ENCODE measurements at regions not wholly inside any gene's neighbourhood (a gene's known extent, or its start where the extent isn't known, plus 50 kb on each side); places are given as distances from the start of the nearest gene placed in this dataset.

DNA sequence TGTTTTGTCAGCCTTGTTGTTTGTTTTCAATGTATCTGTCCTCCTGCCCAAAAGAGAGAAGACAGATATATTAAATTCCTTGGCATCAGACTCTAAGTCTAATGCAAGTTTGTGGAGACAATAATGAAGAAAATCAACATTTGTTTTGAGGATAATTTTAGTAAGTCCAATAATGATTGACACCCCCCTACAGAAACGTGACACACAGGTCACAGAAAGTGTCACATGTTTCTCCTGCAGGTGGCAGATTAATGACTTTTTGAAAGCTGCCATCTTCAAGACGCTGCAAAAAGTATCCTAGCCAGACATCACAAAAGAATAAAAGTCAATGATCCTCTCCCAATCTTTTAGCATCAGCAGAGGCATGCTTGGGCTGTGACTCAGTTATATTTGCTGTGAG lies 378.8 kb upstream of the TMPO start:
- Histone ChIP-seq H3K9me3 (ENCODE audit: insufficient read depth, low read length) (no peaks in the 10 kb centered on the region), H4K20me1 (ENCODE audit: low read depth, low read length) (no peaks in the 10 kb centered on the region), H3K4me3 (ENCODE audit: insufficient read depth, low read length, poor library complexity, severe bottlenecking) (no peak overlapping the region), H3F3A (ENCODE audit: insufficient read depth) (no peaks in the 10 kb centered on the region), H3K9me2 (replicated peaks; ENCODE audit: insufficient read depth, low read length) (no peaks in the 10 kb centered on the region), H3K27ac (ENCODE audit: low read depth, low read length) (no peak overlapping the region), H2AFZ (ENCODE audit: low read depth, low read length, severe bottlenecking) (no peak overlapping the region), H3K79me2 (ENCODE audit: insufficient read depth, low read length) (no peaks in the 10 kb centered on the region), H3K36me3 (ENCODE audit: low read length) (no peaks in the 10 kb centered on the region), H3K9ac (ENCODE audit: low read length) (no peak overlapping the region), H3K27me3 (ENCODE audit: low read length) (no peaks in the 10 kb centered on the region), H3K4me2 (ENCODE audit: low read depth, low read length, poor library complexity, severe bottlenecking) (no peak overlapping the region)
- TF ChIP-seq EZH2phosphoT487 (conservative IDR thresholded peaks at IDR 0.05; ENCODE audit: low read length): no peak
- TF ChIP-seq, protein P1, sequence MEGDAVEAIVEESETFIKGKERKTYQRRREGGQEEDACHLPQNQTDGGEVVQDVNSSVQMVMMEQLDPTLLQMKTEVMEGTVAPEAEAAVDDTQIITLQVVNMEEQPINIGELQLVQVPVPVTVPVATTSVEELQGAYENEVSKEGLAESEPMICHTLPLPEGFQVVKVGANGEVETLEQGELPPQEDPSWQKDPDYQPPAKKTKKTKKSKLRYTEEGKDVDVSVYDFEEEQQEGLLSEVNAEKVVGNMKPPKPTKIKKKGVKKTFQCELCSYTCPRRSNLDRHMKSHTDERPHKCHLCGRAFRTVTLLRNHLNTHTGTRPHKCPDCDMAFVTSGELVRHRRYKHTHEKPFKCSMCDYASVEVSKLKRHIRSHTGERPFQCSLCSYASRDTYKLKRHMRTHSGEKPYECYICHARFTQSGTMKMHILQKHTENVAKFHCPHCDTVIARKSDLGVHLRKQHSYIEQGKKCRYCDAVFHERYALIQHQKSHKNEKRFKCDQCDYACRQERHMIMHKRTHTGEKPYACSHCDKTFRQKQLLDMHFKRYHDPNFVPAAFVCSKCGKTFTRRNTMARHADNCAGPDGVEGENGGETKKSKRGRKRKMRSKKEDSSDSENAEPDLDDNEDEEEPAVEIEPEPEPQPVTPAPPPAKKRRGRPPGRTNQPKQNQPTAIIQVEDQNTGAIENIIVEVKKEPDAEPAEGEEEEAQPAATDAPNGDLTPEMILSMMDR (IDR thresholded peaks at IDR 0.05; ENCODE audit: insufficient read depth, low read length, poor library complexity, severe bottlenecking): no peak

DNA sequence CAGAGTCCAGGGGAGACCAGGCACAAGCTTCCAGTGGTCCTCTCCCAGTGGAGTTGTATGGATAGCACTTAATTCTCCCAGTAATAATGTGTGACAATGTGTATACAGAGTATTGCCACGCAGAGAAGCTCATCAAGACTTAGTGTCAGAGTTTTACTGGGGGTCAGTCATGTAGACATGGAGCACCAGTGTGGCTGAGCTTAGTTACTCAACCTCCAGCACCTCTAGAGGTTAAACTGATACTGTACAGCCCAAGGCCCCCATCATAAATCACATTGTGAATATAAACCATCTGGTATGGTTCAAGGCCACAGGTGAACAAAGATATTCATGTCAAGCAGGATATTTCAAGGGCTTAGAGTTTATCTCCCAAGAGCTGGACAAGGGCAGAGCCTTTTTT lies 378.1 kb upstream of the TMPO start:
- H3F3A ChIP-seq (ENCODE audit: insufficient read depth): no peaks in the 10 kb centered on the region
- H3K36me3 ChIP-seq (ENCODE audit: low read length): no peaks in the 10 kb centered on the region
- no peaks in the 10 kb centered on the region for H3K9me3 ChIP-seq (ENCODE audit: insufficient read depth, low read length)
- no peaks in the 10 kb centered on the region for H3K79me2 ChIP-seq (ENCODE audit: insufficient read depth, low read length)
- no peaks in the 10 kb centered on the region for H3K9me2 ChIP-seq (replicated peaks; ENCODE audit: insufficient read depth, low read length)
- TF ChIP-seq, protein P1 (IDR thresholded peaks at IDR 0.05; ENCODE audit: insufficient read depth, low read length, poor library complexity, severe bottlenecking): no peak
- TF ChIP-seq EZH2phosphoT487 (conservative IDR thresholded peaks at IDR 0.05; ENCODE audit: low read length): no peak
- no peak overlapping the region for H2AFZ ChIP-seq (ENCODE audit: low read depth, low read length, severe bottlenecking)
- H3K9ac ChIP-seq (ENCODE audit: low read length): no peak overlapping the region
- no peak overlapping the region for H3K4me3 ChIP-seq (ENCODE audit: insufficient read depth, low read length, poor library complexity, severe bottlenecking)
- H4K20me1 ChIP-seq (ENCODE audit: low read depth, low read length): no peaks in the 10 kb centered on the region
- no peak overlapping the region for H3K27ac ChIP-seq (ENCODE audit: low read depth, low read length)
- no peaks in the 10 kb centered on the region for H3K27me3 ChIP-seq (ENCODE audit: low read length)
- no peak overlapping the region for H3K4me2 ChIP-seq (ENCODE audit: low read depth, low read length, poor library complexity, severe bottlenecking)

GRCh38 chr12:98144953-98145352 lies 370.4 kb upstream of the TMPO start:
- Histone ChIP-seq H2AFZ (ENCODE audit: low read depth, low read length, severe bottlenecking) (no peak overlapping the region), H3K9me2 (replicated peaks; ENCODE audit: insufficient read depth, low read length) (no peaks in the 10 kb centered on the region), H3K36me3 (ENCODE audit: low read length) (no peaks in the 10 kb centered on the region), H3K9me3 (ENCODE audit: insufficient read depth, low read length) (no peaks in the 10 kb centered on the region), H3K9ac (ENCODE audit: low read length) (no peak overlapping the region), H4K20me1 (ENCODE audit: low read depth, low read length) (no peaks in the 10 kb centered on the region), H3K4me3 (ENCODE audit: insufficient read depth, low read length, poor library complexity, severe bottlenecking) (no peak overlapping the region), H3K4me2 (ENCODE audit: low read depth, low read length, poor library complexity, severe bottlenecking) (no peak overlapping the region), H3K79me2 (ENCODE audit: insufficient read depth, low read length) (no peaks in the 10 kb centered on the region), H3K27me3 (ENCODE audit: low read length) (no peaks in the 10 kb centered on the region), H3F3A (ENCODE audit: insufficient read depth) (no peaks in the 10 kb centered on the region), H3K27ac (ENCODE audit: low read depth, low read length) (no peak overlapping the region)
- TF ChIP-seq, protein P1 (IDR thresholded peaks at IDR 0.05; ENCODE audit: insufficient read depth, low read length, poor library complexity, severe bottlenecking): no peak
- TF ChIP-seq EZH2phosphoT487 (conservative IDR thresholded peaks at IDR 0.05; ENCODE audit: low read length): no peak
